ENCODE measurements at regions not wholly inside any gene's neighbourhood (a gene's known extent, or its start where the extent isn't known, plus 50 kb on each side); places are given as distances from the start of the nearest gene placed in this dataset.

- Histone ChIP-seq H3K27me3 (no peaks in the 10 kb centered on the region), H3K4me3 (no peak overlapping the region), H3K9me3 (no peaks in the 10 kb centered on the region), H3K4me1 (peaks cover 71% of the 10 kb centered on the region), H3K27ac (peak overlapping the region; percentile 2 to 65), H3K36me3 (ENCODE audit: low read depth, missing control alignments) (no peaks in the 10 kb centered on the region)
- intact Hi-C loops (cut with DNase I; ENCODE audit: low total_unique reads): no loop called here
- WGBS, 2 donors: 45 to 60% methylated on average over 11 to 23 of the region's 23 CpGs
- no peak for TF ChIP-seq POLR2A (IDR thresholded peaks at IDR 0.05)
- TF ChIP-seq CTCF (IDR thresholded peaks at IDR 0.05): no peak
- peak; percentile 59 for DNase-seq
Observed at GRCh38 chr16:85312642-85313525, 200.6 kb upstream of the CIBAR2 start.

GRCh38 chr16:85313526-85314301 lies 201.4 kb upstream of the CIBAR2 start:
- Histone ChIP-seq H3K4me3 (no peak overlapping the region), H3K27me3 (no peaks in the 10 kb centered on the region), H3K36me3 (ENCODE audit: low read depth, missing control alignments) (no peaks in the 10 kb centered on the region), H3K4me1 (peaks cover 63% of the 10 kb centered on the region), H3K27ac (peak overlapping the region; percentile 2 to 65), H3K9me3 (no peaks in the 10 kb centered on the region)
- no peak for TF ChIP-seq CTCF (IDR thresholded peaks at IDR 0.05)
- TF ChIP-seq POLR2A (IDR thresholded peaks at IDR 0.05): no peak
- 52 to 60% methylated on average over 4 to 13 of the region's 13 CpGs for WGBS, 2 donors
- intact Hi-C loops (cut with DNase I; ENCODE audit: low total_unique reads): no loop called here
- DNase-seq: peak; percentile 54

GRCh38 chr16:85314512-85314971 lies 202.3 kb upstream of the CIBAR2 start:
- DNase-seq: no peak
- no peak overlapping the region for H3K4me3 ChIP-seq
- no peaks in the 10 kb centered on the region for H3K36me3 ChIP-seq (ENCODE audit: low read depth, missing control alignments)
- peak overlapping the region in 1 of 2 donors; percentile 2 for H3K27ac ChIP-seq
- no peaks in the 10 kb centered on the region for H3K27me3 ChIP-seq
- intact Hi-C loops (cut with DNase I; ENCODE audit: low total_unique reads): no loop called here
- WGBS, 2 donors: 57 to 62% methylated on average over 11 of the region's 11 CpGs
- TF ChIP-seq CTCF (IDR thresholded peaks at IDR 0.05) (no peak), POLR2A (IDR thresholded peaks at IDR 0.05) (no peak)
- H3K4me1 ChIP-seq: peaks cover 55% of the 10 kb centered on the region
- no peaks in the 10 kb centered on the region for H3K9me3 ChIP-seq

- intact Hi-C loops (cut with DNase I; ENCODE audit: low total_unique reads): no loop called here
- no peak for DNase-seq
- WGBS, 2 donors: 92% methylated on average over 14 of the region's 14 CpGs
- Histone ChIP-seq H3K4me3 (no peak overlapping the region), H3K9me3 (no peaks in the 10 kb centered on the region), H3K4me1 (peaks cover 45% of the 10 kb centered on the region), H3K27me3 (no peaks in the 10 kb centered on the region), H3K27ac (no peak overlapping the region), H3K36me3 (ENCODE audit: low read depth, missing control alignments) (no peaks in the 10 kb centered on the region)
- no peak for TF ChIP-seq POLR2A (IDR thresholded peaks at IDR 0.05)
- TF ChIP-seq CTCF (IDR thresholded peaks at IDR 0.05): no peak
Observed at GRCh38 chr16:85315866-85316265, 203.6 kb upstream of the CIBAR2 start.
